Testis (tissue), 2 donors: ENCODE measurements at regions not wholly inside any gene's neighbourhood (a gene's known extent, or its start where the extent isn't known, plus 50 kb on each side); places are given as distances from the start of the nearest gene placed in this dataset.

Experiments used
- DNase-seq: peaks from one replicate; pipeline ENCODE4 v3.0.0-alpha.2; 2019
- H3K27ac ChIP-seq, 2 donors: fragments of 200-600 bp; sonication (generic); one replicate each; pipeline ENCODE4 v1.5.1; 2019
- H3K27me3 ChIP-seq: fragments of 200-600 bp; sonication (generic); one replicate; pipeline ENCODE4 v1.5.1; 2019
- H3K36me3 ChIP-seq: fragments of 200-600 bp; sonication (generic); one replicate; pipeline ENCODE4 v1.5.1; 2017; ENCODE audit warnings: low read depth; ENCODE audit errors: missing control alignments
- H3K4me1 ChIP-seq: fragments of 200-600 bp; sonication (generic); one replicate; pipeline ENCODE4 v1.5.1; 2019
- H3K4me3 ChIP-seq, 2 donors: fragments of 200-600 bp; sonication (generic); one replicate each; pipeline ENCODE4 v1.5.1; 2017 to 2019
- H3K9me3 ChIP-seq: fragments of 200-600 bp; sonication (generic); one replicate; pipeline ENCODE4 v1.5.1; 2017
- POLR2A ChIP-seq: fragments of 450-650 bp; IDR thresholded peaks from one replicate; pipeline ENCODE4 v1.6.1; 2017; ENCODE audit warnings: antibody characterized with exemption, mild to moderate bottlenecking, moderate library complexity
- WGBS, 2 donors: methylation state at CpG; one replicate each; pipeline ENCODE4 v1.1.5; 2018; 5-methylcytosine and 5-hydroxymethylcytosine counted together
- intact Hi-C: fragments of 100-400 bp; cut with DNase I; formaldehyde crosslinking; loops from one replicate; pipeline ENCODE4 v1.15.1; 2023; ENCODE audit warnings: low total_unique reads
- small RNA-seq, 2 donors: library from RNA; depleted of rRNA; stranded (forward); fragments of <200 nt; gene quantifications; one replicate each; pipeline ENCODE3, GENCODE V24; 2016
- TF ChIP-seq, protein P1 (sequence below), 3 experiments: fragments of 450-650 bp in 2 of 3; fragments of 200-600 bp in 1 of 3; sonication (generic) in 1 of 3; IDR thresholded peaks; one replicate each; pipeline ENCODE4 v1.5.1; 2016 to 2019; ENCODE audit warnings: antibody characterized with exemption in 3 of 3, mild to moderate bottlenecking in 2 of 3, moderate library complexity in 1 of 3

DNA sequence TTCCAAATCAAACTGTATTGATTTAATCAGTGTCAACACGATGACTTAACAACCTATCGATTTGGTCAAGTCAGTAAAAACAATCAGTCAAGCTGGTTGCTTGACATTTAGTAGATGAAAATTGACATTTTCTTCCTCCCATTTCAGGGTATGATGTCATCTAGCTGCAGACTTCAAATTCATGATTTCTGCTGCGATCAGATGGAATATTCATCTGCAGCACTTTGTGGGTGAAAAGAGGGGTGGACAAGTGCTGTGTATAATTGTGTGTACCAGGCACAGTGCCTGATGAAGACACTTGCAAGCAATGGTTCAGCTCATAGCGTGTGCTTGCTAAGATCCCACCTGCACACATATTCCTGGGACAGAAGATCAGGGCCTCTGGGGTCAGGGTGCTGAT is 479.8 kb downstream of the DISC1 start:
- Histone ChIP-seq H3K27me3 (no peaks in the 10 kb centered on the region), H3K4me1 (no peaks in the 10 kb centered on the region), H3K36me3 (no peaks in the 10 kb centered on the region), H3K27ac (no peak overlapping the region), H3K4me3 (no peak overlapping the region), H3K9me3 (no peaks in the 10 kb centered on the region)
- no peak for TF ChIP-seq POLR2A
- TF ChIP-seq, protein P1, sequence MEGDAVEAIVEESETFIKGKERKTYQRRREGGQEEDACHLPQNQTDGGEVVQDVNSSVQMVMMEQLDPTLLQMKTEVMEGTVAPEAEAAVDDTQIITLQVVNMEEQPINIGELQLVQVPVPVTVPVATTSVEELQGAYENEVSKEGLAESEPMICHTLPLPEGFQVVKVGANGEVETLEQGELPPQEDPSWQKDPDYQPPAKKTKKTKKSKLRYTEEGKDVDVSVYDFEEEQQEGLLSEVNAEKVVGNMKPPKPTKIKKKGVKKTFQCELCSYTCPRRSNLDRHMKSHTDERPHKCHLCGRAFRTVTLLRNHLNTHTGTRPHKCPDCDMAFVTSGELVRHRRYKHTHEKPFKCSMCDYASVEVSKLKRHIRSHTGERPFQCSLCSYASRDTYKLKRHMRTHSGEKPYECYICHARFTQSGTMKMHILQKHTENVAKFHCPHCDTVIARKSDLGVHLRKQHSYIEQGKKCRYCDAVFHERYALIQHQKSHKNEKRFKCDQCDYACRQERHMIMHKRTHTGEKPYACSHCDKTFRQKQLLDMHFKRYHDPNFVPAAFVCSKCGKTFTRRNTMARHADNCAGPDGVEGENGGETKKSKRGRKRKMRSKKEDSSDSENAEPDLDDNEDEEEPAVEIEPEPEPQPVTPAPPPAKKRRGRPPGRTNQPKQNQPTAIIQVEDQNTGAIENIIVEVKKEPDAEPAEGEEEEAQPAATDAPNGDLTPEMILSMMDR (IDR thresholded peaks at IDR 0.05): no peak
- WGBS, 2 donors: 79 to 88% methylated on average over 4 of the region's 4 CpGs
- intact Hi-C loops: no loop called here
- no peak for DNase-seq

DNA sequence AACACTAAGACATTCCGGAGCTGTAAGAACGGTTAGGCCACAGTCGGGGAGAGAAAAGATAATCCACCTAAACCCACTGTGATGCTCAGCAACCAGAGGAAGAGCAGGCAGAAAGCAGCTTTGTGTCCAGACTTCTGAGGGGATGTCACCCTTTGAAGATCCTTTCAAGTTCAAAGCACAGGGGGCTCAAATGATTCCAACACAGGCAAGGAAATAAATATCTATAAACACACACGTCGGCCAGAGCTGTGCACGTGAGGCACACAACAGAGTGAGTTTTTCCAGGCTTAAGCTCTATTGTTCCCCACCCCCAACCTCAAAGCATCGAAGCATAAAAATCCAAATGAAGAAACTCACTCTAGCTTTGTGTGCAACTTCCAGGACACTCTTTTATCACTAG is 479.0 kb downstream of the DISC1 start:
- H3K27me3 ChIP-seq: no peaks in the 10 kb centered on the region
- intact Hi-C loops: no loop called here
- no peak overlapping the region for H3K27ac ChIP-seq
- H3K9me3 ChIP-seq: no peaks in the 10 kb centered on the region
- WGBS, 2 donors: 78 to 81% methylated on average over 7 of the region's 7 CpGs
- no peak overlapping the region for H3K4me3 ChIP-seq
- no peaks in the 10 kb centered on the region for H3K36me3 ChIP-seq
- no peak for TF ChIP-seq POLR2A
- TF ChIP-seq, protein P1 (IDR thresholded peaks at IDR 0.05): no peak
- no peaks in the 10 kb centered on the region for H3K4me1 ChIP-seq
- no peak for DNase-seq

DNA sequence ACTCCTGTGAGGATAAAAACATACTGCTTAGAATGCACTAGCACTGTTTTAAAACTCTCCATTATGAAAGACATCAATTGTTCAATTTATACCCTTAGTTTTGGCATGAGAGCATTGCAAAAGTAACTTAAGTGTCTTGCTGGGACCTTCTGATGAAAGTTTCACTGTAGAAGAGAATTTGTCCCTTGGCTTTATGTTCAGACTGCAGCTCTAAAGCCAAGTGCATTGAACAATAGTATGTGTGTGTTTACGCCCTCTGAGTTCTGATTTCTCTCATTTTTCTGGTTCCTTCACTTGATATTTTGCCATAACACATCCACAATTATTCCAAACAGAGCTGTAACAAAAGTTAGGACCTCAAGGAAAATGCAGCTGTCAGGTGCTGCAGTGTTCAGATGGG is 474.6 kb downstream of the DISC1 start:
- DNase-seq: no peak
- 93 to 100% methylated on average over 1 of the region's 1 CpG for WGBS, 2 donors
- Histone ChIP-seq H3K4me3 (no peak overlapping the region), H3K36me3 (no peaks in the 10 kb centered on the region), H3K4me1 (no peaks in the 10 kb centered on the region), H3K27ac (no peak overlapping the region), H3K27me3 (no peaks in the 10 kb centered on the region), H3K9me3 (no peaks in the 10 kb centered on the region)
- TF ChIP-seq, protein P1 (IDR thresholded peaks at IDR 0.05): no peak
- no peak for TF ChIP-seq POLR2A
- intact Hi-C loops: no loop called here

DNA sequence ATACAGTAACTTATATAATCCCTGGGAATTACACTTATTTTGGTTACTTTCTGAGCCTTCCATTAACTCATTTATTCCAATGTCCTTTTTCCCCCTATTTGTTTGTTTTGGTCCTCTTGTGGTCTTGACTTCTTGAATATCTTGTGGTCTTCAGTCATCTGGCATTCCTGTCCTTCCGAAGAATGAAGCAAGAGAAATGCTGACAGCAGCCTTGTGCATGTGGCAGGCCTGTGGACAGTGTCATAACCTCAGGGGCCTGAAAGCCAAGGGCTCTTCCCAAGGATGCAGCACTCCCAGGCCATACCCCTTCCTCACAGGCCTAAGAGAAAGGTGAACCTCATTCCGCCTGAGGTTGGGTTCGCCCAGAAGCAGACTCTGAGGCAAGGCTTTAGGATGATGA is 470.2 kb downstream of the DISC1 start:
- no peak for DNase-seq
- no peaks in the 10 kb centered on the region for H3K9me3 ChIP-seq
- no peaks in the 10 kb centered on the region for H3K27me3 ChIP-seq
- intact Hi-C loops: no loop called here
- H3K36me3 ChIP-seq: no peaks in the 10 kb centered on the region
- TF ChIP-seq, protein P1 (IDR thresholded peaks at IDR 0.05): no peak
- TF ChIP-seq POLR2A: no peak
- no peaks in the 10 kb centered on the region for H3K4me1 ChIP-seq
- H3K27ac ChIP-seq: no peak overlapping the region
- no peak overlapping the region for H3K4me3 ChIP-seq
- WGBS, 2 donors: 86 to 100% methylated on average over 3 of the region's 3 CpGs

Small RNA genes in the stretch of these regions (small RNA-seq; reads per million reads assigned to genes)
- gene BX323014.1: 0 reads per million in 2 donors
- gene RN7SL299P: 0 reads per million in 2 donors
